B cell (primary cell): ENCODE measurements at regions not wholly inside any gene's neighbourhood (a gene's known extent, or its start where the extent isn't known, plus 50 kb on each side); places are given as distances from the start of the nearest gene placed in this dataset.

ENCODE experiments used
- ATAC-seq: fragments of 200-7000 bp; cut with Tn5 transposase; one replicate; pipeline ENCODE4 v1.10.0; 2021; ENCODE audit warnings: low read depth, mild to moderate bottlenecking, moderate number of reproducible peaks, moderate library complexity
- CTCF ChIA-PET: fragments of 350-600 bp; sonication (Branson Sonifier 250); formaldehyde crosslinking; loops from one replicate; lab custom pipeline; 2021; ENCODE audit warnings: antibody characterized with exemption, inconsistent platforms; lab: Charles Lee
- POLR2A ChIA-PET: fragments of 350-600 bp; sonication (Branson Sonifier 250); formaldehyde crosslinking; loops from one replicate; lab custom pipeline; 2021; ENCODE audit warnings: antibody characterized with exemption; lab: Charles Lee
- DNase-seq: peaks from one replicate; pipeline ENCODE4 v3.0.0; 2013
- H2AFZ ChIP-seq: 2 replicates; pipeline ENCODE4 v1.6.1; 2012; ENCODE audit warnings: mild to moderate bottlenecking, low read depth, low read length; ENCODE audit not compliant: insufficient read depth, poor library complexity, severe bottlenecking
- H3K27ac ChIP-seq, 2 donors: 1 replicate in 1 of 2; 2 replicates in 1 of 2; pipeline ENCODE4 v1.5.1; 2012 to 2013; ENCODE audit warnings: low read length in 2 of 2, mild to moderate bottlenecking in 2 of 2, moderate library complexity in 1 of 2
- H3K27me3 ChIP-seq, 4 experiments: fragments of 200-600 bp in 1 of 4; sonication (generic) in 1 of 4; replicated peaks in 1 of 4; 1 replicate in 2 of 4; 2 replicates in 2 of 4; pipeline versions ENCODE4 v1.6.1 to v1.7.0; 2013 to 2016; ENCODE audit warnings: low read length in 3 of 4, mild to moderate bottlenecking in 2 of 4, mixed read lengths in 1 of 4, moderate library complexity in 1 of 4; ENCODE audit not compliant: insufficient read depth in 4 of 4, control insufficient read depth in 3 of 4; ENCODE audit errors: control extremely low read depth in 1 of 4
- H3K36me3 ChIP-seq, 2 experiments: replicated peaks in 1 of 2; 1 replicate in 1 of 2; 2 replicates in 1 of 2; pipeline versions ENCODE4 v1.6.1 to v1.7.1; 2013; ENCODE audit warnings: low read length in 1 of 2; ENCODE audit not compliant: insufficient read depth in 2 of 2, control insufficient read depth in 1 of 2; ENCODE audit errors: control extremely low read depth in 1 of 2, extremely low read depth in 1 of 2
- H3K4me1 ChIP-seq, 2 donors: fragments of 200-600 bp in 1 of 2; sonication (generic) in 1 of 2; 1 replicate in 1 of 2; 2 replicates in 1 of 2; pipeline versions ENCODE4 v1.5.1 to v1.6.1; 2013 to 2017; ENCODE audit warnings: low read length in 2 of 2; ENCODE audit not compliant: control insufficient read depth in 2 of 2, insufficient read depth in 2 of 2
- H3K4me2 ChIP-seq: replicated peaks from 2 replicates; pipeline ENCODE3; 2012; ENCODE audit warnings: mild to moderate bottlenecking, low read depth, low read length; ENCODE audit not compliant: poor library complexity, severe bottlenecking
- H3K4me3 ChIP-seq, 5 experiments: fragments of 200-600 bp in 1 of 5; sonication (generic) in 1 of 5; 1 replicate in 3 of 5; 2 replicates in 2 of 5; pipeline versions ENCODE4 v1.5.1 to v1.7.0; 2011 to 2016; ENCODE audit warnings: low read length in 4 of 5, mild to moderate bottlenecking in 4 of 5, low read depth in 2 of 5, control low read depth in 1 of 5, moderate library complexity in 1 of 5; ENCODE audit not compliant: insufficient read depth in 1 of 5; ENCODE audit errors: control extremely low read depth in 1 of 5, extremely low read depth in 1 of 5
- H3K79me2 ChIP-seq: fragments of 200-600 bp; sonication (generic); one replicate; pipeline ENCODE4 v1.6.0; 2016; ENCODE audit warnings: low read length; ENCODE audit not compliant: control insufficient read depth, insufficient read depth
- H3K9ac ChIP-seq: fragments of 200-600 bp; sonication (generic); 2 replicates; pipeline ENCODE4 v1.6.1; 2017; ENCODE audit warnings: mild to moderate bottlenecking, low read length, moderate library complexity
- H3K9me3 ChIP-seq, 3 donors: one replicate each; pipeline versions ENCODE4 v1.6.1 to v1.7.1; 2013; ENCODE audit warnings: low read length in 2 of 3; ENCODE audit not compliant: control insufficient read depth in 2 of 3, insufficient read depth in 1 of 3; ENCODE audit errors: control extremely low read depth in 1 of 3
- H4K20me1 ChIP-seq: 2 replicates; pipeline ENCODE4 v1.6.0; 2012; ENCODE audit warnings: mild to moderate bottlenecking, low read length; ENCODE audit not compliant: insufficient read depth, control insufficient read depth, poor library complexity, severe bottlenecking
- H3K27ac Mint-ChIP-seq: one replicate; pipeline ENCODE4 v1.8.0; 2021; ENCODE audit warnings: mixed read lengths
- H3K27me3 Mint-ChIP-seq: one replicate; pipeline ENCODE4 v1.8.0; 2021; ENCODE audit warnings: mixed read lengths
- H3K4me1 Mint-ChIP-seq: one replicate; pipeline ENCODE4 v1.8.0; 2021; ENCODE audit warnings: mixed read lengths
- H3K4me3 Mint-ChIP-seq: one replicate; pipeline ENCODE4 v1.8.0; 2021; ENCODE audit warnings: mixed read lengths
- H3K9me3 Mint-ChIP-seq: one replicate; pipeline ENCODE4 v1.8.0; 2022; ENCODE audit warnings: mixed read lengths; ENCODE audit not compliant: insufficient read depth
- CTCF ChIP-seq: fragments of 200-600 bp; IDR thresholded peaks from one replicate; pipeline ENCODE4 v1.8.0; 2022; ENCODE audit warnings: antibody characterized with exemption, mild to moderate bottlenecking
- EZH2 ChIP-seq: IDR thresholded peaks from 2 replicates; pipeline ENCODE4 v1.6.1; 2012; ENCODE audit warnings: borderline replicate concordance, low read depth, mild to moderate bottlenecking, moderate library complexity, low read length; ENCODE audit not compliant: insufficient read depth, poor library complexity, severe bottlenecking
- WGBS: methylation state at CpG from one replicate; pipeline ENCODE4 v1.1.5; 2013; ENCODE audit warnings: missing lambda C conversion rate; ENCODE audit not compliant: insufficient coverage; 5-methylcytosine and 5-hydroxymethylcytosine counted together
- intact Hi-C: fragments of 100-400 bp; cut with micrococcal nuclease; formaldehyde crosslinking; loops from one replicate; pipeline ENCODE4 v1.10.0; 2022

- DNase-seq (no peak), ATAC-seq (no peak)
- Mint-ChIP-seq H3K4me3 (no peak overlapping the region), H3K27ac (no peak overlapping the region), H3K4me1 (no peaks in the 10 kb centered on the region), H3K27me3 (peaks cover 21% of the 10 kb centered on the region), H3K9me3 (peaks cover 2% of the 10 kb centered on the region)
- Histone ChIP-seq H3K27me3 (no peaks in the 10 kb centered on the region), H4K20me1 (no peaks in the 10 kb centered on the region), H3K9me3 (peaks cover 0 to 14% (median 0%) of the 10 kb centered on the region in 3 donors), H2AFZ (no peak overlapping the region), H3K4me1 (no peaks in the 10 kb centered on the region), H3K4me2 (no peak overlapping the region), H3K36me3 (no peaks in the 10 kb centered on the region), H3K79me2 (no peaks in the 10 kb centered on the region), H3K4me3 (no peak overlapping the region), H3K9ac (no peak overlapping the region), H3K27ac (no peak overlapping the region)
- POLR2A ChIA-PET: no interaction called here
- WGBS: 100% methylated on average over 2 of the region's 2 CpGs
- TF ChIP-seq EZH2 (no peak), CTCF (no peak)
- intact Hi-C loops: no loop called here
- CTCF ChIA-PET: no interaction called here
Measured at GRCh38 chr16:86419518-86419917, 90.8 kb upstream of the FOXF1 start.

GRCh38 chr16:86421995-86422394, 88.3 kb upstream of the FOXF1 start:
- ATAC-seq (no peak), DNase-seq (no peak)
- no peak overlapping the region for H3K4me3 Mint-ChIP-seq
- no peak overlapping the region for H2AFZ ChIP-seq
- H3K4me1 ChIP-seq: no peaks in the 10 kb centered on the region
- peaks cover 11% of the 10 kb centered on the region for H3K27me3 Mint-ChIP-seq
- no peak overlapping the region for H3K27ac ChIP-seq
- ChIA-PET POLR2A (no interaction called here), CTCF (interaction anchor here (0.6 to 0.8 kb wide), 2 partner anchors 10 to 349 kb away, joined by 3 to 4 read pairs; no protein-coding TSS in a partner anchor)
- H3K9me3 Mint-ChIP-seq: peaks cover 2% of the 10 kb centered on the region
- H3K9me3 ChIP-seq: peaks cover 0 to 16% (median 0%) of the 10 kb centered on the region in 3 donors
- intact Hi-C loops: no loop called here
- no peak overlapping the region for H3K4me3 ChIP-seq
- no peak overlapping the region for H3K27ac Mint-ChIP-seq
- TF ChIP-seq CTCF: no peak
- no peak for TF ChIP-seq EZH2
- H3K4me2 ChIP-seq: no peak overlapping the region
- H3K4me1 Mint-ChIP-seq: no peaks in the 10 kb centered on the region
- no peak overlapping the region for H3K9ac ChIP-seq
- H3K27me3 ChIP-seq: no peaks in the 10 kb centered on the region
- H3K79me2 ChIP-seq: no peaks in the 10 kb centered on the region
- H4K20me1 ChIP-seq: no peaks in the 10 kb centered on the region
- no peaks in the 10 kb centered on the region for H3K36me3 ChIP-seq
- WGBS: 96% methylated on average over 3 of the region's 5 CpGs
